Cardiac muscle cell (in vitro differentiated cells and primary cell): ENCODE measurements at regions not wholly inside any gene's neighbourhood (a gene's known extent, or its start where the extent isn't known, plus 50 kb on each side); places are given as distances from the start of the nearest gene placed in this dataset.
"Not testable (repeated sequence)": the region's sequence is repeated elsewhere in the genome, so short reads cannot be mapped to it uniquely, and the experiment has no call there.

Experiments
- DNase-seq, 2 donors: peaks; one replicate each; pipeline versions ENCODE4 v3.0.0 to v3.0.0-alpha.2; 2010 to 2017; ENCODE audit warnings: low read depth in 1 of 2, low spot score in 1 of 2
- H3K27ac ChIP-seq: fragments of 200-600 bp; sonication (generic); 2 replicates; pipeline ENCODE4 v1.5.1; 2016
- H3K27me3 ChIP-seq: fragments of 200-600 bp; sonication (generic); 2 replicates; pipeline ENCODE4 v1.6.0; 2016; ENCODE audit warnings: control low read depth
- H3K36me3 ChIP-seq: fragments of 200-600 bp; sonication (generic); 2 replicates; pipeline ENCODE4 v1.5.1; 2016; ENCODE audit warnings: control low read depth
- H3K4me1 ChIP-seq: fragments of 200-600 bp; sonication (generic); 2 replicates; pipeline ENCODE4 v1.8.1; 2017; ENCODE audit warnings: low read depth, mild to moderate bottlenecking, mixed run types
- H3K4me3 ChIP-seq: fragments of 200-600 bp; sonication (generic); 2 replicates; pipeline ENCODE4 v1.5.1; 2016; ENCODE audit warnings: mild to moderate bottlenecking
- H3K9me3 ChIP-seq: fragments of 200-600 bp; sonication (generic); 2 replicates; pipeline ENCODE4 v1.5.1; 2017; ENCODE audit warnings: low read depth, mild to moderate bottlenecking, control low read depth
- TF ChIP-seq, protein P1 (sequence below): IDR thresholded peaks from 2 replicates; pipeline ENCODE4 v1.5.1; 2012; ENCODE audit warnings: low read depth, mild to moderate bottlenecking, low read length

GRCh38 chr11:93039531-93040240, 70.2 kb downstream of the MTNR1B start:
- Histone ChIP-seq H3K4me3 (no peak overlapping the region), H3K4me1 (no peaks in the 10 kb centered on the region), H3K27me3 (no peaks in the 10 kb centered on the region), H3K9me3 (no peaks in the 10 kb centered on the region), H3K36me3 (no peaks in the 10 kb centered on the region), H3K27ac (no peak overlapping the region)
- TF ChIP-seq, protein P1, sequence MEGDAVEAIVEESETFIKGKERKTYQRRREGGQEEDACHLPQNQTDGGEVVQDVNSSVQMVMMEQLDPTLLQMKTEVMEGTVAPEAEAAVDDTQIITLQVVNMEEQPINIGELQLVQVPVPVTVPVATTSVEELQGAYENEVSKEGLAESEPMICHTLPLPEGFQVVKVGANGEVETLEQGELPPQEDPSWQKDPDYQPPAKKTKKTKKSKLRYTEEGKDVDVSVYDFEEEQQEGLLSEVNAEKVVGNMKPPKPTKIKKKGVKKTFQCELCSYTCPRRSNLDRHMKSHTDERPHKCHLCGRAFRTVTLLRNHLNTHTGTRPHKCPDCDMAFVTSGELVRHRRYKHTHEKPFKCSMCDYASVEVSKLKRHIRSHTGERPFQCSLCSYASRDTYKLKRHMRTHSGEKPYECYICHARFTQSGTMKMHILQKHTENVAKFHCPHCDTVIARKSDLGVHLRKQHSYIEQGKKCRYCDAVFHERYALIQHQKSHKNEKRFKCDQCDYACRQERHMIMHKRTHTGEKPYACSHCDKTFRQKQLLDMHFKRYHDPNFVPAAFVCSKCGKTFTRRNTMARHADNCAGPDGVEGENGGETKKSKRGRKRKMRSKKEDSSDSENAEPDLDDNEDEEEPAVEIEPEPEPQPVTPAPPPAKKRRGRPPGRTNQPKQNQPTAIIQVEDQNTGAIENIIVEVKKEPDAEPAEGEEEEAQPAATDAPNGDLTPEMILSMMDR = no peak
- peak in 1 of 2 donors; percentile 18 for DNase-seq

DNA sequence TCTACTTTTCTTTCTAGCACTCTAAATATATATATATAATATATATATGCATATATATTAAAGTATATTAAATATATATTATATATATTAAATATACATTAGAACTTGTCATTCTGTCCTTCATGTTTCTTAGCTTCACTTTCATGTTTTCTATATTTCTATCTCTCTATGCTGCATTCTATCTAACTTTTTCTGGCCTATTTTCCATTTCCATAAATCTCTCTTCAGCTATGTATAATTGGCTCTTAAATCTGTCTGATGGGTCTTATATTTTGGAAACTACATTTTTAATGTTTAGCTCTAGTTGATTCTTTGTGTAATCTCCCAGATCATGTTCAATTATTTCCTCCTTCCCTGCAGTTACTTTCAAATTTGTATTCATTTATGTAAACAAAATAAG, 72.2 kb downstream of the MTNR1B start:
- Histone ChIP-seq H3K4me3 (no peak overlapping the region), H3K4me1 (no peaks in the 10 kb centered on the region), H3K36me3 (no peaks in the 10 kb centered on the region), H3K9me3 (no peaks in the 10 kb centered on the region), H3K27me3 (no peaks in the 10 kb centered on the region), H3K27ac (no peak overlapping the region)
- TF ChIP-seq, protein P1 = no peak
- no peak for DNase-seq

DNA sequence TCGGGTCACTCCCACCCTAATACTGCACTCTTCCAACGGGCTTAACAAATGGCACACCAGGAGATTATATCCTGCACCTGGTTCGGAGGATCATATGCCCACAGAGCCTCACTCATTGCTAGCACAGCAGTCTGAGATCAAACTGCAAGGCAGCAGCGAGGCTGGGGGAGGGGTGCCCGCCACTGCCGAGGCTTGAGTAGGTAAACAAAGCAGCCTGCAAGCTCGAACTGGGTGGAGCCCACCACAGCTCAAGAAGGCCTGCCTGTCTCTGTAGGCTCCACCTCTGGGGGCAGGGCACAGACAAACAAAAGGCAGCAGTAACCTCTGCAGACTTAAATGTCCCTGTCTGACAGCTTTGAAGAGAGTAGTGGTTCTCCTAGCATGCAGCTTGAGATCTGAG, 73.7 kb downstream of the MTNR1B start:
- H3K27me3 ChIP-seq, H3K4me3 ChIP-seq, H3K27ac ChIP-seq, DNase-seq, H3K36me3 ChIP-seq, H3K4me1 ChIP-seq, H3K9me3 ChIP-seq: not testable (repeated sequence)

GRCh38 chr11:93049740-93050139, 80.3 kb downstream of the MTNR1B start:
- peaks cover 32% of the 10 kb centered on the region for H3K27me3 ChIP-seq
- no peaks in the 10 kb centered on the region for H3K36me3 ChIP-seq
- TF ChIP-seq, protein P1 = no peak
- H3K9me3 ChIP-seq = no peaks in the 10 kb centered on the region
- no peak overlapping the region for H3K4me3 ChIP-seq
- H3K27ac ChIP-seq = no peak overlapping the region
- no peaks in the 10 kb centered on the region for H3K4me1 ChIP-seq
- no peak for DNase-seq

GRCh38 chr11:93051186-93051585, 81.7 kb downstream of the MTNR1B start:
- Histone ChIP-seq H3K27ac (no peak overlapping the region), H3K4me1 (no peaks in the 10 kb centered on the region), H3K9me3 (no peaks in the 10 kb centered on the region), H3K27me3 (peaks cover 32% of the 10 kb centered on the region), H3K4me3 (no peak overlapping the region), H3K36me3 (no peaks in the 10 kb centered on the region)
- DNase-seq = peak in 1 of 2 donors; percentile 42
- TF ChIP-seq, protein P1 = no peak

- Histone ChIP-seq H3K9me3 (no peaks in the 10 kb centered on the region), H3K27ac (no peak overlapping the region), H3K4me1 (peaks cover 3% of the 10 kb centered on the region), H3K4me3 (no peak overlapping the region), H3K27me3 (peaks cover 31% of the 10 kb centered on the region), H3K36me3 (no peaks in the 10 kb centered on the region)
- TF ChIP-seq, protein P1 = no peak
- DNase-seq = no peak
Measured at GRCh38 chr11:93053864-93054263, 84.4 kb downstream of the MTNR1B start.
